Smooth muscle cell (in vitro differentiated cells): ENCODE measurements at regions not wholly inside any gene's neighbourhood (a gene's known extent, or its start where the extent isn't known, plus 50 kb on each side); places are given as distances from the start of the nearest gene placed in this dataset.
A peak's percentile ranks its signal among the peaks of the same experiment; 100 is the strongest.

Experiments
- DNase-seq: peaks from one replicate; lab custom pipeline; 2025; ENCODE audit not compliant: unreplicated experiment; lab: John Stamatoyannopoulos, UW
- H2AFZ ChIP-seq: fragments of 200-600 bp; sonication (generic); 2 replicates; pipeline ENCODE4 v1.6.0; 2016; ENCODE audit warnings: antibody characterized with exemption, low read depth, mild to moderate bottlenecking
- H3F3A ChIP-seq: fragments of 200-600 bp; sonication (generic); 2 replicates; pipeline ENCODE4 v1.6.0; 2017; ENCODE audit warnings: antibody characterized with exemption, low read depth
- H3K27ac ChIP-seq: fragments of 200-600 bp; sonication (generic); 2 replicates; pipeline ENCODE4 v1.5.1; 2016; ENCODE audit warnings: low read depth, mild to moderate bottlenecking
- H3K27me3 ChIP-seq: fragments of 200-600 bp; sonication (generic); 2 replicates; pipeline ENCODE4 v1.6.1; 2016; ENCODE audit warnings: low read depth, mild to moderate bottlenecking
- H3K36me3 ChIP-seq: fragments of 200-600 bp; sonication (generic); 2 replicates; pipeline ENCODE4 v1.5.1; 2016; ENCODE audit warnings: low read depth
- H3K4me1 ChIP-seq: fragments of 200-600 bp; sonication (generic); 2 replicates; pipeline ENCODE4 v1.5.1; 2016; ENCODE audit warnings: low read depth
- H3K4me2 ChIP-seq: fragments of 200-600 bp; sonication (generic); 2 replicates; pipeline ENCODE4 v1.6.0; 2016; ENCODE audit warnings: mild to moderate bottlenecking
- H3K4me3 ChIP-seq: fragments of 200-600 bp; sonication (generic); 2 replicates; pipeline ENCODE4 v1.5.1; 2016; ENCODE audit warnings: mild to moderate bottlenecking
- H3K79me2 ChIP-seq: fragments of 200-600 bp; sonication (generic); 2 replicates; pipeline ENCODE4 v1.6.0; 2016; ENCODE audit warnings: low read depth, mild to moderate bottlenecking
- H3K9ac ChIP-seq: fragments of 200-600 bp; sonication (generic); 2 replicates; pipeline ENCODE4 v1.6.0; 2016; ENCODE audit warnings: low read depth
- H3K9me3 ChIP-seq: fragments of 200-600 bp; sonication (generic); replicated peaks from 2 replicates; pipeline ENCODE4 v1.5.1; 2016; ENCODE audit warnings: low read depth
- H4K20me1 ChIP-seq: fragments of 200-600 bp; sonication (generic); 2 replicates; pipeline ENCODE4 v1.6.0; 2016; ENCODE audit warnings: low read depth
- CTCF ChIP-seq: fragments of 200-600 bp; sonication (generic); IDR thresholded peaks from 2 replicates; pipeline ENCODE4 v1.5.1; 2017; ENCODE audit warnings: borderline replicate concordance, mild to moderate bottlenecking, antibody characterized with exemption; ENCODE audit not compliant: insufficient read depth, poor library complexity, severe bottlenecking
- WGBS: methylation state at CpG from one replicate; pipeline ENCODE4 v1.1.7; 2016; ENCODE audit warnings: low lambda C conversion rate; 5-methylcytosine and 5-hydroxymethylcytosine counted together

- DNase-seq, result no peak
- no peaks in the 10 kb centered on the region for H3K36me3 ChIP-seq
- H2AFZ ChIP-seq, result no peak overlapping the region
- no peaks in the 10 kb centered on the region for H4K20me1 ChIP-seq
- no peaks in the 10 kb centered on the region for H3K9me3 ChIP-seq
- TF ChIP-seq CTCF, result peak; percentile 19
- no peak overlapping the region for H3K4me3 ChIP-seq
- 56% methylated on average over 2 of the region's 2 CpGs for WGBS
- no peaks in the 10 kb centered on the region for H3F3A ChIP-seq
- no peak overlapping the region for H3K27ac ChIP-seq
- H3K4me2 ChIP-seq, result no peak overlapping the region
- no peaks in the 10 kb centered on the region for H3K79me2 ChIP-seq
- H3K27me3 ChIP-seq, result no peaks in the 10 kb centered on the region
- H3K9ac ChIP-seq, result no peak overlapping the region
- H3K4me1 ChIP-seq, result peaks cover 10% of the 10 kb centered on the region
These were observed 91.1 kb upstream of the TBCA start for GRCh38 chr5:77867194-77867691.

GRCh38 chr5:77866198-77866597 lies 90.1 kb upstream of the TBCA start:
- H3K36me3 ChIP-seq, result no peaks in the 10 kb centered on the region
- no peak for DNase-seq
- no peaks in the 10 kb centered on the region for H3K79me2 ChIP-seq
- no peak overlapping the region for H3K9ac ChIP-seq
- no peak for TF ChIP-seq CTCF
- H4K20me1 ChIP-seq, result no peaks in the 10 kb centered on the region
- peaks cover 10% of the 10 kb centered on the region for H3K4me1 ChIP-seq
- H3K27me3 ChIP-seq, result no peaks in the 10 kb centered on the region
- H3K9me3 ChIP-seq, result no peaks in the 10 kb centered on the region
- H3K4me3 ChIP-seq, result no peak overlapping the region
- no peak overlapping the region for H3K27ac ChIP-seq
- no peaks in the 10 kb centered on the region for H3F3A ChIP-seq
- 96% methylated on average over 7 of the region's 7 CpGs for WGBS
- H2AFZ ChIP-seq, result no peak overlapping the region
- no peak overlapping the region for H3K4me2 ChIP-seq

GRCh38 chr5:77864997-77865396 lies 88.9 kb upstream of the TBCA start:
- Histone ChIP-seq H3K9ac (no peak overlapping the region), H3K79me2 (no peaks in the 10 kb centered on the region), H3K4me2 (no peak overlapping the region), H3K36me3 (no peaks in the 10 kb centered on the region), H3F3A (no peaks in the 10 kb centered on the region), H3K9me3 (no peaks in the 10 kb centered on the region), H3K27me3 (no peaks in the 10 kb centered on the region), H3K4me3 (no peak overlapping the region), H2AFZ (no peak overlapping the region), H3K4me1 (peaks cover 9% of the 10 kb centered on the region), H4K20me1 (no peaks in the 10 kb centered on the region), H3K27ac (no peak overlapping the region)
- WGBS, result 77% methylated on average over 8 of the region's 8 CpGs
- no peak for TF ChIP-seq CTCF
- DNase-seq, result no peak

- H3K36me3 ChIP-seq, result no peaks in the 10 kb centered on the region
- WGBS, result 37% methylated on average over 1 of the region's 1 CpG
- H3K4me2 ChIP-seq, result no peak overlapping the region
- H3K4me1 ChIP-seq, result peaks cover 7% of the 10 kb centered on the region
- no peak for DNase-seq
- H3K27ac ChIP-seq, result no peak overlapping the region
- no peaks in the 10 kb centered on the region for H3K79me2 ChIP-seq
- no peaks in the 10 kb centered on the region for H3F3A ChIP-seq
- no peak overlapping the region for H2AFZ ChIP-seq
- no peak overlapping the region for H3K4me3 ChIP-seq
- no peaks in the 10 kb centered on the region for H4K20me1 ChIP-seq
- no peak overlapping the region for H3K9ac ChIP-seq
- TF ChIP-seq CTCF, result no peak
- H3K9me3 ChIP-seq, result no peaks in the 10 kb centered on the region
- H3K27me3 ChIP-seq, result no peaks in the 10 kb centered on the region
These were observed 87.0 kb upstream of the TBCA start for GRCh38 chr5:77863181-77863580.
